ENCODE measurements at regions not wholly inside any gene's neighbourhood (a gene's known extent, or its start where the extent isn't known, plus 50 kb on each side); places are given as distances from the start of the nearest gene placed in this dataset.
"Not testable (repeated sequence)": the region's sequence is repeated elsewhere in the genome, so short reads cannot be mapped to it uniquely, and the experiment has no call there.

- DNase-seq, result no peak
Observed at GRCh38 chr14:105863296-105864108, 337.1 kb downstream of the TMEM121 start.

GRCh38 chr14:105864116-105864515 is 337.7 kb downstream of the TMEM121 start:
- no peak for DNase-seq

GRCh38 chr14:105864651-105865265 is 338.4 kb downstream of the TMEM121 start:
- no peak for DNase-seq

GRCh38 chr14:105865266-105865903 is 339.0 kb downstream of the TMEM121 start:
- no peak for DNase-seq

GRCh38 chr14:105865904-105866840 is 339.8 kb downstream of the TMEM121 start:
- DNase-seq, result no peak

GRCh38 chr14:105866841-105867321 is 340.5 kb downstream of the TMEM121 start:
- no peak for DNase-seq

GRCh38 chr14:105867961-105868599 is 341.7 kb downstream of the TMEM121 start:
- DNase-seq, result no peak

GRCh38 chr14:105871590-105871989 is 345.2 kb downstream of the TMEM121 start:
- DNase-seq, result no peak

- no peak for DNase-seq
Observed at GRCh38 chr14:105873870-105874512, 347.6 kb downstream of the TMEM121 start.

GRCh38 chr14:105876158-105876557 is 349.8 kb downstream of the TMEM121 start:
- DNase-seq, result no peak

GRCh38 chr14:105876829-105877228 is 350.4 kb downstream of the TMEM121 start:
- no peak for DNase-seq

- DNase-seq, result no peak
Observed at GRCh38 chr14:105877645-105878044, 351.3 kb downstream of the TMEM121 start.

- no peak for DNase-seq
Observed at GRCh38 chr14:105878125-105878524, 351.7 kb downstream of the TMEM121 start.

- no peak for DNase-seq
Observed at GRCh38 chr14:105878554-105878953, 352.2 kb downstream of the TMEM121 start.

GRCh38 chr14:105879503-105879866 is 353.1 kb downstream of the TMEM121 start:
- no peak for DNase-seq

- no peak for DNase-seq
Observed at GRCh38 chr14:105879867-105880561, 353.6 kb downstream of the TMEM121 start.

GRCh38 chr14:105880616-105881015 is 354.2 kb downstream of the TMEM121 start:
- no peak for DNase-seq

GRCh38 chr14:105881021-105881930 is 354.9 kb downstream of the TMEM121 start:
- DNase-seq, result no peak

- DNase-seq, result not testable (repeated sequence)
Observed at GRCh38 chr14:105882011-105882410, 355.6 kb downstream of the TMEM121 start.

GRCh38 chr14:105882626-105883025 is 356.2 kb downstream of the TMEM121 start:
- DNase-seq, result no peak

All from GOT3 (cell line).